H1 (cell line): ENCODE measurements at regions not wholly inside any gene's neighbourhood (a gene's known extent, or its start where the extent isn't known, plus 50 kb on each side); places are given as distances from the start of the nearest gene placed in this dataset.

Experiments
- CTCF ChIA-PET: fragments of 300-600 bp; sonication (Branson Sonifier 250); formaldehyde crosslinking; loops from one replicate; lab custom pipeline; 2021; ENCODE audit not compliant: partially characterized antibody; lab: Charles Lee
- POLR2A ChIA-PET: fragments of 300-600 bp; sonication (Branson Sonifier 250); formaldehyde crosslinking; loops from one replicate; lab custom pipeline; 2021; ENCODE audit warnings: inconsistent platforms; ENCODE audit not compliant: partially characterized antibody; lab: Charles Lee
- DNase-seq, 2 experiments: peaks; one replicate each; pipeline versions ENCODE4 v3.0.0 to v3.0.0-alpha.2; 2010 to 2022; ENCODE audit warnings: low spot score in 2 of 2, low read depth in 1 of 2, mixed read lengths in 1 of 2
- FAIRE-seq: peaks from 2 replicates; lab custom pipeline; 2011; peaks lifted over from hg19 to GRCh38; lab: Jason Lieb, UNC
- H2AFZ ChIP-seq: 2 replicates; pipeline ENCODE4 v1.8.1; 2012; ENCODE audit warnings: low read length, inconsistent platforms
- H2AK5ac ChIP-seq: 2 replicates; pipeline ENCODE4 v1.6.1; 2013; ENCODE audit warnings: low read depth, low read length
- H2BK120ac ChIP-seq: replicated peaks from 2 replicates; pipeline ENCODE3; 2013; ENCODE audit warnings: low read depth, low read length, inconsistent platforms
- H2BK12ac ChIP-seq: 2 replicates; pipeline ENCODE4 v1.6.1; 2013; ENCODE audit warnings: low read depth, low read length
- H2BK15ac ChIP-seq: 2 replicates; pipeline ENCODE4 v1.6.1; 2013; ENCODE audit warnings: low read length
- H2BK20ac ChIP-seq: 2 replicates; pipeline ENCODE4 v1.6.1; 2013; ENCODE audit warnings: low read length
- H2BK5ac ChIP-seq: 2 replicates; pipeline ENCODE4 v1.6.1; 2013; ENCODE audit warnings: low read depth, low read length
- H3K14ac ChIP-seq: 2 replicates; pipeline ENCODE4 v1.6.1; 2013; ENCODE audit warnings: inconsistent platforms; ENCODE audit not compliant: insufficient read length
- H3K18ac ChIP-seq: 2 replicates; pipeline ENCODE4 v1.6.1; 2013; ENCODE audit warnings: low read length; ENCODE audit errors: extremely low read depth
- H3K23ac ChIP-seq: 2 replicates; pipeline ENCODE4 v1.6.1; 2013; ENCODE audit warnings: inconsistent platforms; ENCODE audit not compliant: insufficient read length
- H3K23me2 ChIP-seq: 2 replicates; pipeline ENCODE4 v1.6.1; 2013; ENCODE audit warnings: low read depth, low read length
- H3K27ac ChIP-seq: 2 replicates; pipeline ENCODE4 v1.6.1; 2011; ENCODE audit warnings: low read depth, low read length, inconsistent platforms
- H3K27me3 ChIP-seq, 4 experiments: replicated peaks in 1 of 4; 1 replicate in 1 of 4; 2 replicates in 3 of 4; pipeline versions ENCODE4 v1.6.1 to v1.8.1; 2011 to 2013; ENCODE audit warnings: low read length in 3 of 4, mild to moderate bottlenecking in 3 of 4, inconsistent platforms in 2 of 4, mixed read lengths in 2 of 4, moderate library complexity in 1 of 4; ENCODE audit not compliant: control insufficient read depth in 3 of 4, insufficient read depth in 3 of 4; ENCODE audit errors: extremely low read depth in 1 of 4
- H3K36me3 ChIP-seq, 4 experiments: 2 replicates each; pipeline versions ENCODE4 v1.6.1 to v1.8.1; 2011 to 2013; ENCODE audit warnings: mild to moderate bottlenecking in 4 of 4, low read length in 3 of 4, moderate library complexity in 2 of 4, control low read depth in 1 of 4, inconsistent platforms in 1 of 4; ENCODE audit not compliant: insufficient read depth in 4 of 4, control insufficient read depth in 2 of 4
- H3K4ac ChIP-seq: replicated peaks from 2 replicates; pipeline ENCODE3; 2013; ENCODE audit warnings: low read length, low read depth, mixed read lengths, inconsistent platforms; ENCODE audit not compliant: insufficient read length
- H3K4me1 ChIP-seq, 4 experiments: replicated peaks in 1 of 4; 1 replicate in 1 of 4; 2 replicates in 3 of 4; pipeline versions ENCODE4 v1.6.1 to v1.8.1; 2011 to 2013; ENCODE audit warnings: low read length in 3 of 4, inconsistent platforms in 2 of 4, mixed read lengths in 1 of 4; ENCODE audit not compliant: insufficient read depth in 4 of 4, control insufficient read depth in 3 of 4
- H3K4me2 ChIP-seq, 2 experiments: 2 replicates each; pipeline versions ENCODE4 v1.6.1 to v1.8.1; 2011 to 2013; ENCODE audit warnings: low read depth in 2 of 2, low read length in 2 of 2, control low read depth in 1 of 2, inconsistent platforms in 1 of 2, mild to moderate bottlenecking in 1 of 2; ENCODE audit not compliant: insufficient read depth in 1 of 2
- H3K4me3 ChIP-seq, 4 experiments: fragments of 200-600, 300-600 bp in 1 of 4; sonication (generic), shearing (Covaris generic), sonication (Bioruptor Twin) in 1 of 4; 2 replicates each; pipeline versions ENCODE4 v1.5.1 to v1.8.1; 2011 to 2016; ENCODE audit warnings: low read length in 4 of 4, low read depth in 3 of 4, control low read depth in 2 of 4, inconsistent platforms in 2 of 4, mild to moderate bottlenecking in 2 of 4, mixed read lengths in 1 of 4, moderate library complexity in 1 of 4; ENCODE audit not compliant: insufficient read depth in 2 of 4; ENCODE audit errors: extremely low read depth in 1 of 4
- H3K56ac ChIP-seq: replicated peaks from 2 replicates; pipeline ENCODE3; 2013; ENCODE audit warnings: low read depth, mild to moderate bottlenecking, mixed read lengths, low read length, inconsistent platforms; ENCODE audit not compliant: insufficient read length
- H3K79me1 ChIP-seq: 2 replicates; pipeline ENCODE4 v1.6.1; 2013; ENCODE audit warnings: low read depth, low read length, control low read depth
- H3K79me2 ChIP-seq, 2 experiments: 2 replicates each; pipeline versions ENCODE4 v1.6.1 to v1.8.1; 2012 to 2013; ENCODE audit warnings: low read length in 2 of 2, mild to moderate bottlenecking in 2 of 2, inconsistent platforms in 1 of 2; ENCODE audit not compliant: insufficient read depth in 2 of 2, control insufficient read depth in 1 of 2
- H3K9ac ChIP-seq, 4 experiments: replicated peaks in 1 of 4; 1 replicate in 1 of 4; 2 replicates in 3 of 4; pipeline versions ENCODE4 v1.6.1 to v1.8.1; 2011 to 2013; ENCODE audit warnings: low read depth in 3 of 4, low read length in 3 of 4, control low read depth in 2 of 4, mild to moderate bottlenecking in 2 of 4, moderate library complexity in 2 of 4, inconsistent platforms in 1 of 4; ENCODE audit errors: extremely low read depth in 1 of 4
- H3K9me3 ChIP-seq, 2 experiments: 2 replicates each; pipeline versions ENCODE4 v1.6.1 to v1.8.1; 2012 to 2013; ENCODE audit warnings: mild to moderate bottlenecking in 2 of 2, moderate library complexity in 2 of 2, control low read depth in 1 of 2, inconsistent platforms in 1 of 2, low read depth in 1 of 2, low read length in 1 of 2, mixed read lengths in 1 of 2; ENCODE audit not compliant: insufficient read depth in 2 of 2
- H4K20me1 ChIP-seq, 2 experiments: replicated peaks in 1 of 2; 2 replicates each; pipeline versions ENCODE3 to v1.8.1; 2011 to 2013; ENCODE audit warnings: inconsistent platforms in 2 of 2, low read length in 2 of 2, mild to moderate bottlenecking in 1 of 2; ENCODE audit not compliant: insufficient read depth in 2 of 2, control insufficient read depth in 1 of 2
- H4K5ac ChIP-seq: 2 replicates; pipeline ENCODE4 v1.6.1; 2013; ENCODE audit warnings: low read length, low read depth, mixed read lengths, inconsistent platforms; ENCODE audit not compliant: insufficient read length
- H4K8ac ChIP-seq: 2 replicates; pipeline ENCODE4 v1.8.0; 2013; ENCODE audit warnings: mild to moderate bottlenecking, moderate library complexity, low read length, inconsistent platforms; ENCODE audit not compliant: insufficient read depth; ENCODE audit errors: extremely low read depth
- H4K91ac ChIP-seq: replicated peaks from 2 replicates; pipeline ENCODE3; 2013; ENCODE audit warnings: low read length, mixed read lengths, inconsistent platforms; ENCODE audit not compliant: insufficient read length
- CEBPB ChIP-seq: IDR thresholded peaks from 2 replicates; pipeline ENCODE4 v1.6.1; 2012; ENCODE audit warnings: low read depth, low read length
- CHD2 ChIP-seq: IDR thresholded peaks from 2 replicates; pipeline ENCODE4 v1.6.1; 2012; ENCODE audit warnings: low read length, improper control_type of control experiment
- GABPA ChIP-seq: IDR thresholded peaks from 2 replicates; pipeline ENCODE4 v1.6.1; 2011; ENCODE audit warnings: mild to moderate bottlenecking, low read length, moderate library complexity, borderline replicate concordance; ENCODE audit not compliant: insufficient read depth
- HDAC2 ChIP-seq, 2 experiments: fragments of 300-600 bp in 1 of 2; sonication (generic) in 1 of 2; IDR thresholded peaks; 2 replicates each; pipeline ENCODE4 v1.6.1; 2011 to 2012; ENCODE audit warnings: low read depth in 2 of 2, low read length in 2 of 2, mild to moderate bottlenecking in 2 of 2, moderate library complexity in 2 of 2, borderline replicate concordance in 1 of 2, inconsistent platforms in 1 of 2
- SRF ChIP-seq: IDR thresholded peaks from 2 replicates; pipeline ENCODE4 v1.6.1; 2011; ENCODE audit warnings: mild to moderate bottlenecking, low read depth, low read length, moderate library complexity
- WGBS, 2 experiments: shearing (Covaris generic) in 1 of 2; methylation state at CpG; one replicate each; pipeline versions ENCODE4 v1.1.6 to v1.1.7; 2013 to 2015; ENCODE audit warnings: low lambda C conversion rate in 2 of 2, mixed read lengths in 2 of 2, inconsistent platforms in 1 of 2, low coverage in 1 of 2, missing lambda C conversion rate in 1 of 2; ENCODE audit not compliant: insufficient replicate concordance in 2 of 2, insufficient coverage in 1 of 2, insufficient read length in 1 of 2; ENCODE audit errors: extremely low coverage in 1 of 2, missing lambda C conversion rate in 1 of 2; 5-methylcytosine and 5-hydroxymethylcytosine counted together

GRCh38 chr20:16922834-16923233 is 174.7 kb downstream of the OTOR start:
- Histone ChIP-seq H3K79me1 (no peaks in the 10 kb centered on the region), H3K23ac (no peak overlapping the region), H3K9ac (no peak overlapping the region), H2BK120ac (no peak overlapping the region), H3K18ac (no peak overlapping the region), H3K79me2 (no peaks in the 10 kb centered on the region), H2BK15ac (no peak overlapping the region), H4K20me1 (no peaks in the 10 kb centered on the region), H3K4ac (no peak overlapping the region), H2BK20ac (no peak overlapping the region), H2AK5ac (no peak overlapping the region), H3K4me3 (no peak overlapping the region), H4K8ac (no peak overlapping the region), H4K5ac (no peak overlapping the region), H4K91ac (no peak overlapping the region), H3K27me3 (no peaks in the 10 kb centered on the region), H3K9me3 (no peaks in the 10 kb centered on the region), H3K27ac (no peak overlapping the region), H3K4me2 (no peak overlapping the region), H2AFZ (no peak overlapping the region), H3K4me1 (0 out of 7 replicates have a peak, but pooled peaks cover 0 to 3% (median 0%) of the 10 kb centered on the region in 4 experiments), H2BK12ac (no peak overlapping the region), H3K36me3 (no peaks in the 10 kb centered on the region), H3K14ac (no peak overlapping the region), H2BK5ac (no peak overlapping the region), H3K23me2 (no peaks in the 10 kb centered on the region), H3K56ac (no peak overlapping the region)
- ChIA-PET POLR2A (interaction anchor here (0.6 kb wide), 1 partner anchor 54 kb away, joined by 3 read pairs; no protein-coding TSS in a partner anchor), CTCF (interaction anchor here (0.7 to 1.2 kb wide), 2 partner anchors 32 to 171 kb away, joined by 3 to 4 read pairs; no protein-coding TSS in a partner anchor)
- WGBS, 2 experiments = 85% methylated on average over 3 of the region's 3 CpGs; no CpG with 5 or more reads in 1 of the 2 experiments
- FAIRE-seq (no peak), DNase-seq (no peak)
- TF ChIP-seq HDAC2 (IDR thresholded peaks at IDR 0.05; ENCODE audit: borderline replicate concordance in 1 of 2, low read depth in 2 of 2, low read length in 2 of 2) = no peak
- no peak for TF ChIP-seq GABPA
- TF ChIP-seq CEBPB = peak; percentile 26; the same call in 1 of the 2 replicates
- peak; percentile 61; the same call in 1 of the 2 replicates for TF ChIP-seq SRF
- no peak for TF ChIP-seq CHD2
